Body of pancreas (tissue), 4 donors: ENCODE measurements at regions not wholly inside any gene's neighbourhood (a gene's known extent, or its start where the extent isn't known, plus 50 kb on each side); places are given as distances from the start of the nearest gene placed in this dataset.
"Not testable (repeated sequence)": the region's sequence is repeated elsewhere in the genome, so short reads cannot be mapped to it uniquely, and the experiment has no call there.

Experiments used
- ATAC-seq: fragments of 150-250 bp; one replicate; pipeline ENCODE4 v1.9.1; 2016
- DNase-seq, 4 donors: peaks; one replicate each; pipeline ENCODE4 v3.0.0-alpha.2; 2019
- H3K27ac ChIP-seq, 4 donors: fragments of 200-600 bp; sonication (generic); 1 replicate in 3 of 4; 2 replicates in 1 of 4; pipeline versions ENCODE4 v1.5.1 to v1.6.1; 2016 to 2019; ENCODE audit warnings: mild to moderate bottlenecking in 1 of 4, mixed read lengths in 1 of 4, moderate library complexity in 1 of 4
- H3K27me3 ChIP-seq, 2 donors: fragments of 200-600 bp; sonication (generic); one replicate each; pipeline ENCODE4 v1.6.0; 2016; ENCODE audit warnings: mild to moderate bottlenecking in 1 of 2
- H3K36me3 ChIP-seq, 2 donors: fragments of 200-600 bp; sonication (generic); replicated peaks in 1 of 2; 2 replicates each; pipeline ENCODE4 v1.5.1; 2016; ENCODE audit warnings: low read depth in 2 of 2; ENCODE audit not compliant: insufficient read depth in 1 of 2
- H3K4me1 ChIP-seq: fragments of 200-600 bp; sonication (generic); one replicate; pipeline ENCODE4 v1.6.0; 2016
- H3K4me3 ChIP-seq, 2 donors: fragments of 200-600 bp; sonication (generic); 1 replicate in 1 of 2; 2 replicates in 1 of 2; pipeline ENCODE4 v1.5.1; 2016 to 2019
- H3K9me3 ChIP-seq, 3 donors: fragments of 200-600 bp; sonication (generic); 1 replicate in 2 of 3; 2 replicates in 1 of 3; pipeline ENCODE4 v1.5.1; 2016
- CTCF ChIP-seq, 7 experiments: fragments of 450-650 bp in 4 of 7; fragments of 200-600 bp in 3 of 7; sonication (generic) in 3 of 7; IDR thresholded peaks; one replicate each; pipeline ENCODE4 v1.5.1; 2016 to 2019; ENCODE audit warnings: antibody characterized with exemption in 7 of 7
- POLR2A ChIP-seq, 3 donors: fragments of 450-650 bp; IDR thresholded peaks; one replicate each; pipeline ENCODE4 v1.6.1; 2016; ENCODE audit warnings: antibody characterized with exemption in 3 of 3, mild to moderate bottlenecking in 2 of 3
- WGBS, 2 donors: methylation state at CpG; one replicate each; pipeline ENCODE4 v1.1.5; 2017; 5-methylcytosine and 5-hydroxymethylcytosine counted together
- intact Hi-C: fragments of 100-400 bp; cut with DNase I; formaldehyde crosslinking; loops from one replicate; pipeline ENCODE4 v1.15.1; 2023

- DNase-seq, result no peak
- Histone ChIP-seq H3K27ac (no peak overlapping the region), H3K4me1 (no peaks in the 10 kb centered on the region), H3K27me3 (no peaks in the 10 kb centered on the region), H3K36me3 (no peaks in the 10 kb centered on the region), H3K9me3 (no peaks in the 10 kb centered on the region), H3K4me3 (no peak overlapping the region)
- 68 to 72% methylated on average over 5 of the region's 5 CpGs for WGBS, 2 donors
- ATAC-seq, result no peak
- TF ChIP-seq POLR2A (IDR thresholded peaks at IDR 0.05), result no peak
- no peak for TF ChIP-seq CTCF (IDR thresholded peaks at IDR 0.05)
- intact Hi-C loops, result no loop called here
Measured at GRCh38 chr2:125341353-125341752, 1314.6 kb upstream of the GYPC start.

GRCh38 chr2:125353542-125353941 lies 1302.4 kb upstream of the GYPC start:
- WGBS, 2 donors, result 91 to 93% methylated on average over 12 of the region's 12 CpGs
- intact Hi-C loops, H3K4me3 ChIP-seq, H3K36me3 ChIP-seq, DNase-seq, H3K4me1 ChIP-seq, ATAC-seq, H3K9me3 ChIP-seq, H3K27me3 ChIP-seq, H3K27ac ChIP-seq: not testable (repeated sequence)

GRCh38 chr2:125364192-125364983 lies 1291.6 kb upstream of the GYPC start:
- 52 to 69% methylated on average over 2 of the region's 2 CpGs for WGBS, 2 donors
- Histone ChIP-seq H3K4me3 (no peak overlapping the region), H3K9me3 (no peaks in the 10 kb centered on the region), H3K4me1 (no peaks in the 10 kb centered on the region), H3K27me3 (no peaks in the 10 kb centered on the region), H3K36me3 (no peaks in the 10 kb centered on the region), H3K27ac (no peak overlapping the region)
- intact Hi-C loops, result no loop called here
- DNase-seq, result no peak
- TF ChIP-seq CTCF (IDR thresholded peaks at IDR 0.05) (no peak), POLR2A (IDR thresholded peaks at IDR 0.05) (no peak)
- no peak for ATAC-seq

GRCh38 chr2:125364984-125365265 lies 1291.0 kb upstream of the GYPC start:
- Histone ChIP-seq H3K4me1 (no peaks in the 10 kb centered on the region), H3K4me3 (no peak overlapping the region), H3K36me3 (no peaks in the 10 kb centered on the region), H3K27ac (no peak overlapping the region), H3K27me3 (no peaks in the 10 kb centered on the region), H3K9me3 (no peaks in the 10 kb centered on the region)
- intact Hi-C loops, result no loop called here
- ATAC-seq, result no peak
- TF ChIP-seq CTCF (IDR thresholded peaks at IDR 0.05) (no peak), POLR2A (IDR thresholded peaks at IDR 0.05) (no peak)
- WGBS, 2 donors, result 70 to 71% methylated on average over 1 of the region's 1 CpG
- no peak for DNase-seq

GRCh38 chr2:125371867-125372266 lies 1284.1 kb upstream of the GYPC start:
- Histone ChIP-seq H3K27ac (no peak overlapping the region), H3K9me3 (no peaks in the 10 kb centered on the region), H3K36me3 (no peaks in the 10 kb centered on the region), H3K4me1 (no peaks in the 10 kb centered on the region), H3K4me3 (no peak overlapping the region), H3K27me3 (no peaks in the 10 kb centered on the region)
- intact Hi-C loops, result no loop called here
- ATAC-seq (no peak), DNase-seq (no peak)
- no peak for TF ChIP-seq POLR2A (IDR thresholded peaks at IDR 0.05)
- no peak for TF ChIP-seq CTCF (IDR thresholded peaks at IDR 0.05)
